ENCODE measurements at regions not wholly inside any gene's neighbourhood (a gene's known extent, or its start where the extent isn't known, plus 50 kb on each side); places are given as distances from the start of the nearest gene placed in this dataset.

DNA sequence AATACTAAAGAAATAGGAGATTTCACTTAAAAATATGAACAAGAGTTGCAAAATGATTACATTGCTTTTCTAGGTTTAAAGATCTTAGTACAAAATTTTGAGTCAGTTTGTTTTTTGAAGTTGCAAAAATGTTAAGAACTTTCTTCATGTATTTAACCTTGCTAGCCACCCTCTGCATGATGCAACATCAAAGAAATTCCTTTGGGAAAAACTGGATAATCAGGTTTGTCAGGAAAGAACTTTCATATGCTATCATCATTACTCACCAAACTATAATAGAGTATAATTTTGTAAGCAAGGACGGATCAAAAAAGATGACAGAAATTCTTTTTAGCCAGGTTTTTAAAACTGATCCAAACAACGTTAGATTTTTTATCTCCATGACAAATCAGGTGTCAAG, 116.9 kb upstream of the MRPS30 start:
- ChIA-PET POLR2A (no interaction called here), CTCF (no interaction called here)
- Histone ChIP-seq H3K9me3 (ENCODE audit: control insufficient read depth, insufficient read depth, low read depth, low read length) (no peaks in the 10 kb centered on the region; the same call in 1 of the 2 replicates), H3K27me3 (ENCODE audit: control insufficient read depth, insufficient read depth, low read length) (no peaks in the 10 kb centered on the region), H3K4me3 (ENCODE audit: low read depth in 2 of 2, low read length in 2 of 2) (no peak overlapping the region), H3K27ac (ENCODE audit: low read length) (no peak overlapping the region), H3K36me3 (ENCODE audit: control insufficient read depth, insufficient read depth, low read length) (no peaks in the 10 kb centered on the region), H3K4me1 (ENCODE audit: control insufficient read depth, insufficient read depth, low read length) (no peaks in the 10 kb centered on the region)
- intact Hi-C loops (cut with micrococcal nuclease; ENCODE audit: unreplicated experiment) (no loop called here), in situ Hi-C loops (cut with HindIII; ENCODE audit: low pct_unique_long_range_greater_than_20kb, low sequenced_read_pairs) (no loop called here)
- ATAC-seq: no peak
- TF ChIP-seq TCF7L2 (IDR thresholded peaks at IDR 0.05; ENCODE audit: low read depth, low read length): no peak
- no peak for TF ChIP-seq POLR2AphosphoS5 (IDR thresholded peaks at IDR 0.05; ENCODE audit: low read depth, low read length)
- TF ChIP-seq, protein P1, sequence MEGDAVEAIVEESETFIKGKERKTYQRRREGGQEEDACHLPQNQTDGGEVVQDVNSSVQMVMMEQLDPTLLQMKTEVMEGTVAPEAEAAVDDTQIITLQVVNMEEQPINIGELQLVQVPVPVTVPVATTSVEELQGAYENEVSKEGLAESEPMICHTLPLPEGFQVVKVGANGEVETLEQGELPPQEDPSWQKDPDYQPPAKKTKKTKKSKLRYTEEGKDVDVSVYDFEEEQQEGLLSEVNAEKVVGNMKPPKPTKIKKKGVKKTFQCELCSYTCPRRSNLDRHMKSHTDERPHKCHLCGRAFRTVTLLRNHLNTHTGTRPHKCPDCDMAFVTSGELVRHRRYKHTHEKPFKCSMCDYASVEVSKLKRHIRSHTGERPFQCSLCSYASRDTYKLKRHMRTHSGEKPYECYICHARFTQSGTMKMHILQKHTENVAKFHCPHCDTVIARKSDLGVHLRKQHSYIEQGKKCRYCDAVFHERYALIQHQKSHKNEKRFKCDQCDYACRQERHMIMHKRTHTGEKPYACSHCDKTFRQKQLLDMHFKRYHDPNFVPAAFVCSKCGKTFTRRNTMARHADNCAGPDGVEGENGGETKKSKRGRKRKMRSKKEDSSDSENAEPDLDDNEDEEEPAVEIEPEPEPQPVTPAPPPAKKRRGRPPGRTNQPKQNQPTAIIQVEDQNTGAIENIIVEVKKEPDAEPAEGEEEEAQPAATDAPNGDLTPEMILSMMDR (IDR thresholded peaks at IDR 0.05): no peak
- TF ChIP-seq, protein P2, sequence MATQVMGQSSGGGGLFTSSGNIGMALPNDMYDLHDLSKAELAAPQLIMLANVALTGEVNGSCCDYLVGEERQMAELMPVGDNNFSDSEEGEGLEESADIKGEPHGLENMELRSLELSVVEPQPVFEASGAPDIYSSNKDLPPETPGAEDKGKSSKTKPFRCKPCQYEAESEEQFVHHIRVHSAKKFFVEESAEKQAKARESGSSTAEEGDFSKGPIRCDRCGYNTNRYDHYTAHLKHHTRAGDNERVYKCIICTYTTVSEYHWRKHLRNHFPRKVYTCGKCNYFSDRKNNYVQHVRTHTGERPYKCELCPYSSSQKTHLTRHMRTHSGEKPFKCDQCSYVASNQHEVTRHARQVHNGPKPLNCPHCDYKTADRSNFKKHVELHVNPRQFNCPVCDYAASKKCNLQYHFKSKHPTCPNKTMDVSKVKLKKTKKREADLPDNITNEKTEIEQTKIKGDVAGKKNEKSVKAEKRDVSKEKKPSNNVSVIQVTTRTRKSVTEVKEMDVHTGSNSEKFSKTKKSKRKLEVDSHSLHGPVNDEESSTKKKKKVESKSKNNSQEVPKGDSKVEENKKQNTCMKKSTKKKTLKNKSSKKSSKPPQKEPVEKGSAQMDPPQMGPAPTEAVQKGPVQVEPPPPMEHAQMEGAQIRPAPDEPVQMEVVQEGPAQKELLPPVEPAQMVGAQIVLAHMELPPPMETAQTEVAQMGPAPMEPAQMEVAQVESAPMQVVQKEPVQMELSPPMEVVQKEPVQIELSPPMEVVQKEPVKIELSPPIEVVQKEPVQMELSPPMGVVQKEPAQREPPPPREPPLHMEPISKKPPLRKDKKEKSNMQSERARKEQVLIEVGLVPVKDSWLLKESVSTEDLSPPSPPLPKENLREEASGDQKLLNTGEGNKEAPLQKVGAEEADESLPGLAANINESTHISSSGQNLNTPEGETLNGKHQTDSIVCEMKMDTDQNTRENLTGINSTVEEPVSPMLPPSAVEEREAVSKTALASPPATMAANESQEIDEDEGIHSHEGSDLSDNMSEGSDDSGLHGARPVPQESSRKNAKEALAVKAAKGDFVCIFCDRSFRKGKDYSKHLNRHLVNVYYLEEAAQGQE (IDR thresholded peaks at IDR 0.05; ENCODE audit: insufficient read depth in 1 of 2, low read depth in 2 of 2, low read length in 1 of 2): no peak
- no peak for TF ChIP-seq SIN3A (IDR thresholded peaks at IDR 0.05; ENCODE audit: borderline replicate concordance, insufficient read depth, low read depth, low read length)
- no TSS peak for BruUV-seq (replicated peaks)
- DNase-seq (ENCODE audit: low read depth, low spot score): no peak

DNA sequence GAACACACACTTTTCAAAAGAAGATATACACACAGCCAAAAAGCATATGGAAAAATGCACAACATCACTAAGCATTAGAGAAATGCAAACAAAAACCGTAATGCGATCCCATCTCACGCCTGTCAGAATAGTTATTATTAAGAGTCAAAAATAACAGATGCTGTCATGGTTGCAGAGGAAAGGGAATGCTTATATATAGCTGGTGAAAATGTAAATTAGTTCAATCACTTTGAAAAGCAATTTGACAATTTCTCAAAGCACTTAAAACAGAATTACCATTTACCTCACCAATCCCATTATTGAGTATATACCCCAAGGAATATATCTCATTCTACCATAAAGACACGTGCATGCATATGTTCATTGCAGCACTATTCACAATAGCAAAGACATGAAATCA, 126.8 kb upstream of the MRPS30 start:
- ChIA-PET CTCF (no interaction called here), POLR2A (no interaction called here)
- Histone ChIP-seq H3K4me1 (ENCODE audit: control insufficient read depth, insufficient read depth, low read length) (no peaks in the 10 kb centered on the region), H3K27me3 (ENCODE audit: control insufficient read depth, insufficient read depth, low read length) (no peaks in the 10 kb centered on the region), H3K9me3 (ENCODE audit: control insufficient read depth, insufficient read depth, low read depth, low read length) (no peaks in the 10 kb centered on the region), H3K27ac (ENCODE audit: low read length) (no peak overlapping the region), H3K36me3 (ENCODE audit: control insufficient read depth, insufficient read depth, low read length) (no peaks in the 10 kb centered on the region), H3K4me3 (ENCODE audit: low read depth in 2 of 2, low read length in 2 of 2) (no peak overlapping the region)
- DNase-seq (ENCODE audit: low read depth, low spot score) (no peak), ATAC-seq (no peak)
- in situ Hi-C loops (cut with HindIII; ENCODE audit: low pct_unique_long_range_greater_than_20kb, low sequenced_read_pairs) (no loop called here), intact Hi-C loops (cut with micrococcal nuclease; ENCODE audit: unreplicated experiment) (no loop called here)
- no TSS peak for BruUV-seq (replicated peaks)
- TF ChIP-seq POLR2AphosphoS5 (IDR thresholded peaks at IDR 0.05; ENCODE audit: low read depth, low read length): no peak
- TF ChIP-seq, protein P1 (IDR thresholded peaks at IDR 0.05): no peak
- TF ChIP-seq, protein P2 (IDR thresholded peaks at IDR 0.05; ENCODE audit: insufficient read depth in 1 of 2, low read depth in 2 of 2, low read length in 1 of 2): no peak
- TF ChIP-seq SIN3A (IDR thresholded peaks at IDR 0.05; ENCODE audit: borderline replicate concordance, insufficient read depth, low read depth, low read length): no peak
- TF ChIP-seq TCF7L2 (IDR thresholded peaks at IDR 0.05; ENCODE audit: low read depth, low read length): no peak
